SK-N-SH (cell line): ENCODE measurements at regions not wholly inside any gene's neighbourhood (a gene's known extent, or its start where the extent isn't known, plus 50 kb on each side); places are given as distances from the start of the nearest gene placed in this dataset.

Experiments
- CTCF ChIP-seq: fragments of 200-600 bp; sonication (generic); IDR thresholded peaks from 2 replicates; pipeline ENCODE4 v1.6.1; 2017; ENCODE audit warnings: antibody characterized with exemption, mild to moderate bottlenecking, moderate library complexity
- EZH2phosphoT487 ChIP-seq: fragments of 200-600 bp; sonication (generic); IDR thresholded peaks from 2 replicates; pipeline ENCODE4 v1.6.1; 2017; ENCODE audit warnings: low read depth, mixed run types, mild to moderate bottlenecking, antibody characterized with exemption, moderate library complexity, borderline replicate concordance
- IRF3 ChIP-seq: fragments of 150-350 bp; IDR thresholded peaks from 2 replicates; pipeline ENCODE4 v1.6.1; 2016; ENCODE audit warnings: mild to moderate bottlenecking, low read depth, low read length
- MAX ChIP-seq: IDR thresholded peaks from 2 replicates; pipeline ENCODE4 v1.4.0; 2012; ENCODE audit warnings: low read depth
- PBX3 ChIP-seq: IDR thresholded peaks from 2 replicates; pipeline ENCODE4; 2012
- POLR2AphosphoS5 ChIP-seq: IDR thresholded peaks from 2 replicates; pipeline ENCODE4 v1.6.1; 2012; ENCODE audit warnings: low read depth, low read length
- REST ChIP-seq: IDR thresholded peaks from 2 replicates; pipeline ENCODE4 v1.6.1; 2012; ENCODE audit warnings: mild to moderate bottlenecking, low read depth, low read length, moderate library complexity
- SIN3A ChIP-seq: IDR thresholded peaks from 2 replicates; pipeline ENCODE4 v1.6.1; 2012; ENCODE audit warnings: low read depth, mild to moderate bottlenecking, low read length, moderate library complexity, borderline replicate concordance
- SMC3 ChIP-seq: IDR thresholded peaks from 2 replicates; pipeline ENCODE4 v1.6.1; 2012; ENCODE audit warnings: low read depth, low read length, improper control_type of control experiment
- USF1 ChIP-seq: IDR thresholded peaks from 2 replicates; pipeline ENCODE4 v1.4.0; 2012; ENCODE audit warnings: low read depth, borderline replicate concordance
- YY1 ChIP-seq: IDR thresholded peaks from 2 replicates; pipeline ENCODE4 v1.4.0; 2012; ENCODE audit warnings: low read depth, mild to moderate bottlenecking
- ZBTB33 ChIP-seq: IDR thresholded peaks from 2 replicates; pipeline ENCODE4 v1.4.0; 2012; ENCODE audit warnings: low read depth, borderline replicate concordance

GRCh38 chr2:144865670-144866069 lies 345.8 kb upstream of the ZEB2 start:
- TF ChIP-seq CTCF (no peak), YY1 (no peak), REST (no peak), SMC3 (no peak), POLR2AphosphoS5 (no peak), USF1 (no peak), PBX3 (no peak), MAX (no peak), SIN3A (no peak), IRF3 (no peak), ZBTB33 (no peak), EZH2phosphoT487 (no peak)
